RWPE2 (cell line): ENCODE measurements at regions not wholly inside any gene's neighbourhood (a gene's known extent, or its start where the extent isn't known, plus 50 kb on each side); places are given as distances from the start of the nearest gene placed in this dataset.

ENCODE experiments used
- ATAC-seq: fragments of 200-7000 bp; cut with Tn5 transposase; 3 replicates; pipeline ENCODE4 v1.9.1; 2021; ENCODE audit warnings: low read depth
- DNase-seq: peaks from one replicate; pipeline ENCODE4 v3.0.0-alpha.2; 2020; ENCODE audit warnings: low spot score
- H3K27ac ChIP-seq: fragments of 450-650 bp; 2 replicates; pipeline ENCODE4 v1.5.1; 2017; ENCODE audit warnings: mild to moderate bottlenecking; ENCODE audit not compliant: poor library complexity, severe bottlenecking
- H3K27me3 ChIP-seq: fragments of 250-450 bp; sonication (Bioruptor Pico); 2 replicates; pipeline ENCODE4 v1.5.1; 2021; ENCODE audit warnings: mild to moderate bottlenecking, moderate library complexity; ENCODE audit not compliant: insufficient read depth, poor library complexity, severe bottlenecking
- H3K36me3 ChIP-seq: fragments of 250-450 bp; sonication (Bioruptor Pico); 2 replicates; pipeline ENCODE4 v1.5.1; 2020; ENCODE audit warnings: low read depth, mild to moderate bottlenecking, moderate library complexity
- H3K4me1 ChIP-seq: fragments of 250-450 bp; sonication (Bioruptor Pico); 2 replicates; pipeline ENCODE4 v1.5.1; 2021; ENCODE audit warnings: mild to moderate bottlenecking, moderate library complexity; ENCODE audit not compliant: insufficient read depth, poor library complexity, severe bottlenecking
- H3K4me3 ChIP-seq: fragments of 250-450 bp; sonication (Bioruptor Pico); 2 replicates; pipeline ENCODE4 v1.5.1; 2021; ENCODE audit warnings: mild to moderate bottlenecking, moderate library complexity; ENCODE audit not compliant: severe bottlenecking
- H3K9me3 ChIP-seq: fragments of 250-450 bp; sonication (Bioruptor Pico); 2 replicates; pipeline ENCODE4 v1.5.1; 2021; ENCODE audit warnings: mild to moderate bottlenecking, moderate library complexity; ENCODE audit not compliant: severe bottlenecking
- CTCF ChIP-seq: fragments of 450-650 bp; IDR thresholded peaks from one replicate; pipeline ENCODE4 v1.5.1; 2017; ENCODE audit warnings: mild to moderate bottlenecking, moderate library complexity; ENCODE audit not compliant: poor library complexity, severe bottlenecking

- Histone ChIP-seq H3K9me3 (no peaks in the 10 kb centered on the region), H3K27ac (no peak overlapping the region), H3K36me3 (no peaks in the 10 kb centered on the region), H3K27me3 (no peaks in the 10 kb centered on the region), H3K4me3 (no peak overlapping the region), H3K4me1 (no peaks in the 10 kb centered on the region)
- no peak for TF ChIP-seq CTCF
- DNase-seq: no peak
- no peak for ATAC-seq
Measured at GRCh38 chr2:116340690-116341089, 1473.8 kb upstream of the DDX18 start.

- H3K9me3 ChIP-seq: no peaks in the 10 kb centered on the region
- TF ChIP-seq CTCF: no peak
Measured at GRCh38 chr2:116366212-116366611, 1448.3 kb upstream of the DDX18 start.

GRCh38 chr2:116378786-116379185, 1435.7 kb upstream of the DDX18 start:
- H3K36me3 ChIP-seq: no peaks in the 10 kb centered on the region
- no peak for TF ChIP-seq CTCF
- ATAC-seq (no peak), DNase-seq (no peak)
- no peak overlapping the region for H3K27ac ChIP-seq
- no peaks in the 10 kb centered on the region for H3K9me3 ChIP-seq
- no peaks in the 10 kb centered on the region for H3K4me1 ChIP-seq
- no peak overlapping the region for H3K4me3 ChIP-seq
- H3K27me3 ChIP-seq: no peaks in the 10 kb centered on the region

More at GRCh38 chr2:116366212-116366611, 1448.3 kb upstream of the DDX18 start:
- DNase-seq: no peak
- no peaks in the 10 kb centered on the region for H3K27me3 ChIP-seq
- no peak overlapping the region for H3K27ac ChIP-seq
- no peak overlapping the region for H3K4me3 ChIP-seq
- no peak for ATAC-seq
- no peaks in the 10 kb centered on the region for H3K36me3 ChIP-seq
- H3K4me1 ChIP-seq: no peaks in the 10 kb centered on the region

GRCh38 chr2:116411211-116411610, 1403.3 kb upstream of the DDX18 start:
- no peak for DNase-seq
- H3K4me3 ChIP-seq: no peak overlapping the region
- H3K27ac ChIP-seq: no peak overlapping the region
- no peaks in the 10 kb centered on the region for H3K27me3 ChIP-seq
- H3K9me3 ChIP-seq: no peaks in the 10 kb centered on the region
- no peak for ATAC-seq
- no peaks in the 10 kb centered on the region for H3K36me3 ChIP-seq
- no peak for TF ChIP-seq CTCF
- no peaks in the 10 kb centered on the region for H3K4me1 ChIP-seq

GRCh38 chr2:116413659-116414058, 1400.8 kb upstream of the DDX18 start:
- Histone ChIP-seq H3K4me3 (no peak overlapping the region), H3K36me3 (no peaks in the 10 kb centered on the region), H3K27ac (no peak overlapping the region), H3K9me3 (no peaks in the 10 kb centered on the region), H3K27me3 (no peaks in the 10 kb centered on the region), H3K4me1 (no peaks in the 10 kb centered on the region)
- ATAC-seq (no peak), DNase-seq (no peak)
- no peak for TF ChIP-seq CTCF
